ENCODE measurements at regions not wholly inside any gene's neighbourhood (a gene's known extent, or its start where the extent isn't known, plus 50 kb on each side); places are given as distances from the start of the nearest gene placed in this dataset.
A peak's percentile ranks its signal among the peaks of the same experiment; 100 is the strongest.

GRCh38 chr9:82673919-82674318 is 389.0 kb downstream of the RASEF start:
- no peak for DNase-seq

GRCh38 chr9:82675102-82675501 is 387.8 kb downstream of the RASEF start:
- no peak for DNase-seq

GRCh38 chr9:82675605-82676004 is 387.3 kb downstream of the RASEF start:
- DNase-seq, result no peak

- no peak for DNase-seq
Observed at GRCh38 chr9:82677086-82677485, 385.9 kb downstream of the RASEF start.

- no peak for DNase-seq
Observed at GRCh38 chr9:82679472-82679871, 383.5 kb downstream of the RASEF start.

GRCh38 chr9:82680179-82680935 is 382.6 kb downstream of the RASEF start:
- no peak for DNase-seq

- DNase-seq, result no peak
Observed at GRCh38 chr9:82681809-82682208, 381.1 kb downstream of the RASEF start.

GRCh38 chr9:82682431-82682830 is 380.5 kb downstream of the RASEF start:
- no peak for DNase-seq

- no peak for DNase-seq
Observed at GRCh38 chr9:82695704-82696103, 367.2 kb downstream of the RASEF start.

- DNase-seq, result no peak
Observed at GRCh38 chr9:82706786-82707185, 356.2 kb downstream of the RASEF start.

GRCh38 chr9:82716821-82717220 is 346.1 kb downstream of the RASEF start:
- no peak for DNase-seq

- peak in 1 of 2 donors; percentile 21 for DNase-seq
Observed at GRCh38 chr9:82720515-82720914, 342.4 kb downstream of the RASEF start.

GRCh38 chr9:82721593-82721992 is 341.3 kb downstream of the RASEF start:
- peak; percentile 21 to 64 for DNase-seq

- DNase-seq, result no peak
Observed at GRCh38 chr9:82722051-82722450, 340.9 kb downstream of the RASEF start.

GRCh38 chr9:82722561-82722960 is 340.4 kb downstream of the RASEF start:
- DNase-seq, result no peak

- DNase-seq, result peak in 1 of 2 donors; percentile 50
Observed at GRCh38 chr9:82726424-82727276, 336.3 kb downstream of the RASEF start.

- no peak for DNase-seq
Observed at GRCh38 chr9:82729141-82729540, 333.8 kb downstream of the RASEF start.

- DNase-seq, result no peak
Observed at GRCh38 chr9:82729991-82730589, 332.9 kb downstream of the RASEF start.

- no peak for DNase-seq
Observed at GRCh38 chr9:82732928-82733327, 330.0 kb downstream of the RASEF start.

GRCh38 chr9:82736126-82736525 is 326.8 kb downstream of the RASEF start:
- DNase-seq, result no peak

GRCh38 chr9:82736701-82737100 is 326.2 kb downstream of the RASEF start:
- DNase-seq, result no peak

- no peak for DNase-seq
Observed at GRCh38 chr9:82745919-82746318, 317.0 kb downstream of the RASEF start.

GRCh38 chr9:82750411-82750913 is 312.5 kb downstream of the RASEF start:
- no peak for DNase-seq

- no peak for DNase-seq
Observed at GRCh38 chr9:82757924-82758323, 305.0 kb downstream of the RASEF start.

All from inflammatory macrophage treated with lipopolysaccharide for 1 hour (primary cell).